Neural crest cell (in vitro differentiated cells): ENCODE measurements at regions not wholly inside any gene's neighbourhood (a gene's known extent, or its start where the extent isn't known, plus 50 kb on each side); places are given as distances from the start of the nearest gene placed in this dataset.

Source experiments
- DNase-seq: peaks from one replicate; pipeline ENCODE4 v3.0.0; 2021; ENCODE audit warnings: low read depth, mixed read lengths, low spot score
- H3K27ac Mint-ChIP-seq: one replicate; pipeline ENCODE4 v1.8.0; 2021; ENCODE audit warnings: mild to moderate bottlenecking, mixed read lengths; ENCODE audit not compliant: unreplicated experiment
- H3K27me3 Mint-ChIP-seq: 2 replicates; pipeline ENCODE4 v1.8.0; 2021; ENCODE audit warnings: low read depth, mild to moderate bottlenecking, mixed read lengths
- H3K36me3 Mint-ChIP-seq: 2 replicates; pipeline ENCODE4 v1.8.0; 2021; ENCODE audit warnings: low read depth, mild to moderate bottlenecking, mixed read lengths
- H3K4me1 Mint-ChIP-seq: 2 replicates; pipeline ENCODE4 v1.8.0; 2021; ENCODE audit warnings: mixed read lengths
- H3K4me3 Mint-ChIP-seq: one replicate; pipeline ENCODE4 v1.8.0; 2021; ENCODE audit warnings: mild to moderate bottlenecking, mixed read lengths
- H3K9me3 Mint-ChIP-seq: 2 replicates; pipeline ENCODE4 v1.8.0; 2021; ENCODE audit warnings: mixed read lengths
- TF ChIP-seq, protein P1 (sequence below): fragments of 200-600 bp; sonication (generic); conservative IDR thresholded peaks from 2 replicates; pipeline ENCODE4 v1.5.0; 2021; ENCODE audit warnings: antibody characterized with exemption, mild to moderate bottlenecking

- no peaks in the 10 kb centered on the region for H3K36me3 Mint-ChIP-seq
- H3K9me3 Mint-ChIP-seq, result no peaks in the 10 kb centered on the region
- peaks cover 3% of the 10 kb centered on the region for H3K27me3 Mint-ChIP-seq
- DNase-seq, result no peak
- no peak overlapping the region for H3K4me3 Mint-ChIP-seq
- TF ChIP-seq, protein P1, sequence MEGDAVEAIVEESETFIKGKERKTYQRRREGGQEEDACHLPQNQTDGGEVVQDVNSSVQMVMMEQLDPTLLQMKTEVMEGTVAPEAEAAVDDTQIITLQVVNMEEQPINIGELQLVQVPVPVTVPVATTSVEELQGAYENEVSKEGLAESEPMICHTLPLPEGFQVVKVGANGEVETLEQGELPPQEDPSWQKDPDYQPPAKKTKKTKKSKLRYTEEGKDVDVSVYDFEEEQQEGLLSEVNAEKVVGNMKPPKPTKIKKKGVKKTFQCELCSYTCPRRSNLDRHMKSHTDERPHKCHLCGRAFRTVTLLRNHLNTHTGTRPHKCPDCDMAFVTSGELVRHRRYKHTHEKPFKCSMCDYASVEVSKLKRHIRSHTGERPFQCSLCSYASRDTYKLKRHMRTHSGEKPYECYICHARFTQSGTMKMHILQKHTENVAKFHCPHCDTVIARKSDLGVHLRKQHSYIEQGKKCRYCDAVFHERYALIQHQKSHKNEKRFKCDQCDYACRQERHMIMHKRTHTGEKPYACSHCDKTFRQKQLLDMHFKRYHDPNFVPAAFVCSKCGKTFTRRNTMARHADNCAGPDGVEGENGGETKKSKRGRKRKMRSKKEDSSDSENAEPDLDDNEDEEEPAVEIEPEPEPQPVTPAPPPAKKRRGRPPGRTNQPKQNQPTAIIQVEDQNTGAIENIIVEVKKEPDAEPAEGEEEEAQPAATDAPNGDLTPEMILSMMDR, result no peak
- no peak overlapping the region for H3K27ac Mint-ChIP-seq
- H3K4me1 Mint-ChIP-seq, result peaks cover 12% of the 10 kb centered on the region
Observed at GRCh38 chr6:125593746-125594145, 155.7 kb upstream of the HEY2 start.

GRCh38 chr6:125596020-125596419 lies 153.4 kb upstream of the HEY2 start:
- TF ChIP-seq, protein P1, result no peak
- Mint-ChIP-seq H3K36me3 (no peaks in the 10 kb centered on the region), H3K4me3 (no peak overlapping the region), H3K27ac (no peak overlapping the region), H3K27me3 (peaks cover 3% of the 10 kb centered on the region), H3K4me1 (peaks cover 12% of the 10 kb centered on the region), H3K9me3 (no peaks in the 10 kb centered on the region)
- DNase-seq, result no peak

GRCh38 chr6:125597411-125598253 lies 151.8 kb upstream of the HEY2 start:
- H3K4me3 Mint-ChIP-seq, result no peak overlapping the region
- no peak overlapping the region for H3K27ac Mint-ChIP-seq
- TF ChIP-seq, protein P1, result no peak
- no peaks in the 10 kb centered on the region for H3K36me3 Mint-ChIP-seq
- peaks cover 12% of the 10 kb centered on the region for H3K4me1 Mint-ChIP-seq
- no peak for DNase-seq
- H3K9me3 Mint-ChIP-seq, result no peaks in the 10 kb centered on the region
- H3K27me3 Mint-ChIP-seq, result no peaks in the 10 kb centered on the region

DNA sequence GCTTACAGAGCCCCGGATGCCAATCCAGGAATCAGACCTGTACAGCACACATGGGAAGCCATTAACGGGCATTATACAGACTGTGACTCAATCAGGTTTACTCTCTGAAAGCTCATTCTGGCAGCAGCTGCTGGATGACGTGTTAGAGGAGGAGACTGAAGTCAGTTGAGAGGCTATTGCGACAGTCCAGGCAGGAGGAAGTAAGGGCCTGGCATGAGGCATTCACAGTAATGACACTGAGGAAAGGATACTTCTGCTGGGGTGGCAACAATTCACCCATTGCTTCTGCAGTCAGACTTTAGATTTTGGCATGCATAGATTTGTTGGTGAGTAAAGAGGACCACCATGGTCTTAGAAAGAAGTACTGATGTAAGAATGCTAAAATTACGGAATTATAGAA lies 151.0 kb upstream of the HEY2 start:
- peaks cover 3% of the 10 kb centered on the region for H3K36me3 Mint-ChIP-seq
- no peak for DNase-seq
- H3K27me3 Mint-ChIP-seq, result no peaks in the 10 kb centered on the region
- H3K4me1 Mint-ChIP-seq, result peaks cover 12% of the 10 kb centered on the region
- no peaks in the 10 kb centered on the region for H3K9me3 Mint-ChIP-seq
- TF ChIP-seq, protein P1, result no peak
- no peak overlapping the region for H3K4me3 Mint-ChIP-seq
- peak overlapping the region; percentile 25 for H3K27ac Mint-ChIP-seq

DNA sequence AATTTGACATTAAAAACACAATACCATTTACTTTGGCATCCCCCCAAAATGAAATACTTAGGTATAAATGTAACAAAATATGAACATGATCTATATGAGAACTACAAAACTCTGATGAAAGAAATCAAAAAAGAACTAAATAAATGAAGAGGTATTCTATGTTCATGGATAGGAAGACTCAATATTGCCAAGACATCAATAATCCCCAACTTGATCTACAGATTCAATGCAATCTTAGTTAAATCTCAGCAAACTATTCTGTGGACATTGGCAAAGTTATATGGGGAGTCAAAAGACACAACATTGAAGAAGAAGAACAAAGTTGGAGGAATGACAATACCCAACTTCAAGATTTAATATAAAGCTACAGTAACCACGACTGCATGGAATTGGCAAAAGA lies 145.2 kb upstream of the HEY2 start:
- DNase-seq, result no peak
- Mint-ChIP-seq H3K4me3 (no peak overlapping the region), H3K27me3 (no peaks in the 10 kb centered on the region), H3K9me3 (peaks cover 10% of the 10 kb centered on the region), H3K36me3 (peaks cover 17% of the 10 kb centered on the region), H3K27ac (no peak overlapping the region), H3K4me1 (no peaks in the 10 kb centered on the region)
- TF ChIP-seq, protein P1, result no peak
